ENCODE measurements at regions not wholly inside any gene's neighbourhood (a gene's known extent, or its start where the extent isn't known, plus 50 kb on each side); places are given as distances from the start of the nearest gene placed in this dataset.

DNA sequence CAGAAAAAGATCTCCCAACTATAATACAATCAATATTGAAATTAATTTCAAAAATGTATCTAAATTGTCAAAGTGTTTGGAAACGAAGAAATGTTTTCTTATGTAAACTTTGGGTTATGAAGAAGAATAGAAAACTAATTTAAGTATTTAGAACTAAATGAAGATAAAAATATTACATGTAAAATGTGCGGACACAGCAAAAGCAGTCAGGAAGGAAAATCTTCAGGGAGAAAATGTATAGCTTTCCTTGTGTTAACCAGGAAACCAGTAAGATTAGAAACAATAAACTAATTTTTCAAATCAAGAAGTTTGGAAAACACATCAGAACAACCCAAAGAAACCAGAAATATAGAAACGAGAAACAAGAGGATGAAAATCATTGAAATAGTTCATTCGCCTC is 466.5 kb downstream of the BRD1 start:
- no peak overlapping the region for H3K4me3 ChIP-seq (ENCODE audit: control extremely low read depth in 1 of 5, extremely low read depth in 1 of 5, insufficient read depth in 1 of 5, low read depth in 2 of 5, low read length in 4 of 5)
- H3K9me3 Mint-ChIP-seq (ENCODE audit: insufficient read depth): no peaks in the 10 kb centered on the region
- H3K36me3 ChIP-seq (replicated peaks in 1 of 2; ENCODE audit: control extremely low read depth in 1 of 2, control insufficient read depth in 1 of 2, extremely low read depth in 1 of 2, insufficient read depth in 2 of 2, low read length in 1 of 2): no peaks in the 10 kb centered on the region
- ChIA-PET POLR2A (no interaction called here), CTCF (no interaction called here)
- intact Hi-C loops (cut with micrococcal nuclease): no loop called here
- no peak overlapping the region for H3K4me2 ChIP-seq (replicated peaks; ENCODE audit: low read depth, low read length, poor library complexity, severe bottlenecking)
- peaks cover 0 to 26% (median 0%) of the 10 kb centered on the region in 3 donors for H3K9me3 ChIP-seq (ENCODE audit: control extremely low read depth in 1 of 3, control insufficient read depth in 2 of 3, insufficient read depth in 1 of 3, low read length in 2 of 3)
- peaks cover 0 to 3% (median 0%) of the 10 kb centered on the region in 4 experiments for H3K27me3 ChIP-seq (replicated peaks in 1 of 4; ENCODE audit: control extremely low read depth in 1 of 4, control insufficient read depth in 3 of 4, insufficient read depth in 4 of 4, low read length in 3 of 4)
- TF ChIP-seq, protein P1, sequence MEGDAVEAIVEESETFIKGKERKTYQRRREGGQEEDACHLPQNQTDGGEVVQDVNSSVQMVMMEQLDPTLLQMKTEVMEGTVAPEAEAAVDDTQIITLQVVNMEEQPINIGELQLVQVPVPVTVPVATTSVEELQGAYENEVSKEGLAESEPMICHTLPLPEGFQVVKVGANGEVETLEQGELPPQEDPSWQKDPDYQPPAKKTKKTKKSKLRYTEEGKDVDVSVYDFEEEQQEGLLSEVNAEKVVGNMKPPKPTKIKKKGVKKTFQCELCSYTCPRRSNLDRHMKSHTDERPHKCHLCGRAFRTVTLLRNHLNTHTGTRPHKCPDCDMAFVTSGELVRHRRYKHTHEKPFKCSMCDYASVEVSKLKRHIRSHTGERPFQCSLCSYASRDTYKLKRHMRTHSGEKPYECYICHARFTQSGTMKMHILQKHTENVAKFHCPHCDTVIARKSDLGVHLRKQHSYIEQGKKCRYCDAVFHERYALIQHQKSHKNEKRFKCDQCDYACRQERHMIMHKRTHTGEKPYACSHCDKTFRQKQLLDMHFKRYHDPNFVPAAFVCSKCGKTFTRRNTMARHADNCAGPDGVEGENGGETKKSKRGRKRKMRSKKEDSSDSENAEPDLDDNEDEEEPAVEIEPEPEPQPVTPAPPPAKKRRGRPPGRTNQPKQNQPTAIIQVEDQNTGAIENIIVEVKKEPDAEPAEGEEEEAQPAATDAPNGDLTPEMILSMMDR (IDR thresholded peaks at IDR 0.05): no peak
- no peak for TF ChIP-seq EZH2 (IDR thresholded peaks at IDR 0.05; ENCODE audit: borderline replicate concordance, insufficient read depth, low read depth, low read length, poor library complexity, severe bottlenecking)
- no peaks in the 10 kb centered on the region for H3K79me2 ChIP-seq (ENCODE audit: control insufficient read depth, insufficient read depth, low read length)
- peaks cover 3% of the 10 kb centered on the region for H3K4me1 Mint-ChIP-seq
- H4K20me1 ChIP-seq (ENCODE audit: control insufficient read depth, insufficient read depth, low read length, poor library complexity, severe bottlenecking): no peaks in the 10 kb centered on the region
- ATAC-seq (ENCODE audit: low read depth) (no peak), DNase-seq (no peak)
- WGBS (ENCODE audit: insufficient coverage): no CpG with 5 or more reads among the region's 4 CpGs
- no peak overlapping the region for H3K27ac ChIP-seq (ENCODE audit: low read length in 2 of 2)
- H3K27ac Mint-ChIP-seq: no peak overlapping the region
- H3K9ac ChIP-seq (ENCODE audit: low read length): no peak overlapping the region
- peaks cover 0 to 3% of the 10 kb centered on the region in 2 donors for H3K4me1 ChIP-seq (ENCODE audit: control insufficient read depth in 2 of 2, insufficient read depth in 2 of 2, low read length in 2 of 2)
- peaks cover 5% of the 10 kb centered on the region for H3K27me3 Mint-ChIP-seq
- H3K4me3 Mint-ChIP-seq: no peak overlapping the region
- H2AFZ ChIP-seq (ENCODE audit: insufficient read depth, low read depth, low read length, poor library complexity, severe bottlenecking): no peak overlapping the region

DNA sequence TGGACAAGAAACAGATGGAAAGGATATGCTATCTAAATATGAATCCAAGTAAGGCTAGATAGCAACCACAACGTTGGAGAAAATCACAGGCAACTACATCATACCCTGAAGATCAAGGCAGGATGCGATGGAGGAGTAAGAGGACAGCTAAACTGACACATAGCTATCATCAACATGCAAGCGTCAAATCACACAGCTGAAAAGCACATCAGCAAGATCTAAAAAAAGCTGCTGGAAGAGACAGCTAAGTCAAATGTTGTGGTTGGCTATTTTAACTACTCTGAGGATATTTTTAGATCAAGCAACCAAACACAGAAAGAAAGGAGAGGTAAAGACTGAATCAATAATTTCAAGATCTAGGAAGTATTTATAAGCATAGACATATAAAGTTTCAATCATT is 466.9 kb downstream of the BRD1 start:
- ATAC-seq (ENCODE audit: low read depth): no peak
- H3K9ac ChIP-seq (ENCODE audit: low read length): no peak overlapping the region

More for the DNA sequence above, 466.9 kb downstream of the BRD1 start:
- DNase-seq: no peak
- Mint-ChIP-seq H3K9me3 (ENCODE audit: insufficient read depth) (no peaks in the 10 kb centered on the region), H3K4me3 (no peak overlapping the region), H3K4me1 (peaks cover 3% of the 10 kb centered on the region), H3K27me3 (peaks cover 9% of the 10 kb centered on the region), H3K27ac (no peak overlapping the region)
- WGBS (ENCODE audit: insufficient coverage): no CpG with 5 or more reads among the region's 3 CpGs
- intact Hi-C loops (cut with micrococcal nuclease): no loop called here
- ChIA-PET CTCF (no interaction called here), POLR2A (no interaction called here)
- Histone ChIP-seq H3K27ac (ENCODE audit: low read length in 2 of 2) (no peak overlapping the region), H3K79me2 (ENCODE audit: control insufficient read depth, insufficient read depth, low read length) (no peaks in the 10 kb centered on the region), H3K36me3 (replicated peaks in 1 of 2; ENCODE audit: control extremely low read depth in 1 of 2, control insufficient read depth in 1 of 2, extremely low read depth in 1 of 2, insufficient read depth in 2 of 2, low read length in 1 of 2) (no peaks in the 10 kb centered on the region), H3K27me3 (replicated peaks in 1 of 4; ENCODE audit: control extremely low read depth in 1 of 4, control insufficient read depth in 3 of 4, insufficient read depth in 4 of 4, low read length in 3 of 4) (peaks cover 0 to 3% (median 0%) of the 10 kb centered on the region in 4 experiments), H3K9me3 (ENCODE audit: control extremely low read depth in 1 of 3, control insufficient read depth in 2 of 3, insufficient read depth in 1 of 3, low read length in 2 of 3) (peaks cover 0 to 22% (median 0%) of the 10 kb centered on the region in 3 donors), H3K4me2 (replicated peaks; ENCODE audit: low read depth, low read length, poor library complexity, severe bottlenecking) (no peak overlapping the region), H3K4me3 (ENCODE audit: control extremely low read depth in 1 of 5, extremely low read depth in 1 of 5, insufficient read depth in 1 of 5, low read depth in 2 of 5, low read length in 4 of 5) (no peak overlapping the region), H3K4me1 (ENCODE audit: control insufficient read depth in 2 of 2, insufficient read depth in 2 of 2, low read length in 2 of 2) (peaks cover 0 to 3% of the 10 kb centered on the region in 2 donors), H4K20me1 (ENCODE audit: control insufficient read depth, insufficient read depth, low read length, poor library complexity, severe bottlenecking) (no peaks in the 10 kb centered on the region), H2AFZ (ENCODE audit: insufficient read depth, low read depth, low read length, poor library complexity, severe bottlenecking) (no peak overlapping the region)
- TF ChIP-seq, protein P1 (IDR thresholded peaks at IDR 0.05): no peak
- TF ChIP-seq EZH2 (IDR thresholded peaks at IDR 0.05; ENCODE audit: borderline replicate concordance, insufficient read depth, low read depth, low read length, poor library complexity, severe bottlenecking): no peak
